Uterus (tissue), 2 donors: ENCODE measurements at regions not wholly inside any gene's neighbourhood (a gene's known extent, or its start where the extent isn't known, plus 50 kb on each side); places are given as distances from the start of the nearest gene placed in this dataset.

Source experiments
- CTCF ChIP-seq, 4 experiments: fragments of 200-600 bp in 2 of 4; fragments of 450-650 bp in 2 of 4; sonication (generic) in 2 of 4; IDR thresholded peaks; one replicate each; pipeline ENCODE4 v1.5.1; 2016 to 2019; ENCODE audit warnings: antibody characterized with exemption in 4 of 4, mild to moderate bottlenecking in 2 of 4, moderate library complexity in 1 of 4
- POLR2A ChIP-seq, 2 donors: fragments of 450-650 bp; IDR thresholded peaks; one replicate each; pipeline ENCODE4 v1.6.1; 2016; ENCODE audit warnings: antibody characterized with exemption in 2 of 2, mild to moderate bottlenecking in 1 of 2, moderate library complexity in 1 of 2

GRCh38 chr21:26752849-26753248, 92.4 kb downstream of the ADAMTS1 start:
- TF ChIP-seq POLR2A (IDR thresholded peaks at IDR 0.05) (no peak), CTCF (IDR thresholded peaks at IDR 0.05) (no peak)
